Parathyroid adenoma (tissue), 2 donors: ENCODE measurements at regions not wholly inside any gene's neighbourhood (a gene's known extent, or its start where the extent isn't known, plus 50 kb on each side); places are given as distances from the start of the nearest gene placed in this dataset.

Experiments
- H2AFZ ChIP-seq: fragments of 300-600 bp; sonication (generic); one replicate; pipeline ENCODE4 v1.7.0; 2017; ENCODE audit warnings: antibody characterized with exemption, mild to moderate bottlenecking
- H3K27ac ChIP-seq: fragments of 300-600 bp; sonication (generic); one replicate; pipeline ENCODE4 v1.7.0; 2017
- H3K27me3 ChIP-seq: fragments of 300-600 bp; sonication (generic); one replicate; pipeline ENCODE4 v1.7.0; 2017; ENCODE audit warnings: low read length; ENCODE audit not compliant: control insufficient read depth, insufficient read depth
- H3K36me3 ChIP-seq: fragments of 300-600 bp; sonication (generic); one replicate; pipeline ENCODE4 v1.7.0; 2017; ENCODE audit warnings: low read length; ENCODE audit not compliant: control insufficient read depth, insufficient read depth
- H3K4me1 ChIP-seq: fragments of 300-600 bp; sonication (generic); one replicate; pipeline ENCODE4 v1.7.0; 2017; ENCODE audit warnings: control low read depth
- H3K4me2 ChIP-seq: fragments of 300-600 bp; sonication (generic); one replicate; pipeline ENCODE4 v1.7.0; 2017; ENCODE audit warnings: low read length
- H3K4me3 ChIP-seq: fragments of 300-600 bp; sonication (generic); one replicate; pipeline ENCODE4 v1.7.0; 2017; ENCODE audit warnings: low read depth, low read length
- H3K79me2 ChIP-seq: fragments of 300-600 bp; sonication (generic); one replicate; pipeline ENCODE4 v1.7.0; 2017; ENCODE audit warnings: control low read depth
- H3K9ac ChIP-seq: fragments of 300-600 bp; sonication (generic); one replicate; pipeline ENCODE4 v1.7.0; 2017; ENCODE audit warnings: mild to moderate bottlenecking
- H3K9me3 ChIP-seq: fragments of 300-600 bp; sonication (generic); one replicate; pipeline ENCODE4 v1.7.0; 2017; ENCODE audit warnings: low read length; ENCODE audit not compliant: control insufficient read depth
- CTCF ChIP-seq: fragments of 300-600 bp; sonication (generic); IDR thresholded peaks from one replicate; pipeline ENCODE4 v1.7.0; 2017; ENCODE audit warnings: antibody characterized with exemption, mild to moderate bottlenecking
- donor health status: primary hyperparathyroidism.

GRCh38 chr12:98144953-98145352 is 370.4 kb upstream of the TMPO start:
- no peaks in the 10 kb centered on the region for H3K9me3 ChIP-seq
- TF ChIP-seq CTCF, result no peak
- no peak overlapping the region for H3K4me3 ChIP-seq
- no peak overlapping the region for H3K4me2 ChIP-seq
- no peaks in the 10 kb centered on the region for H3K4me1 ChIP-seq
- H3K27ac ChIP-seq, result no peak overlapping the region
- H3K79me2 ChIP-seq, result no peaks in the 10 kb centered on the region
- H3K9ac ChIP-seq, result no peak overlapping the region
- no peaks in the 10 kb centered on the region for H3K36me3 ChIP-seq
- no peak overlapping the region for H2AFZ ChIP-seq
- no peaks in the 10 kb centered on the region for H3K27me3 ChIP-seq

GRCh38 chr12:98146043-98146442 is 369.3 kb upstream of the TMPO start:
- Histone ChIP-seq H3K4me1 (no peaks in the 10 kb centered on the region), H3K9ac (no peak overlapping the region), H3K4me2 (no peak overlapping the region), H3K27ac (no peak overlapping the region), H3K9me3 (no peaks in the 10 kb centered on the region), H3K36me3 (no peaks in the 10 kb centered on the region), H2AFZ (no peak overlapping the region), H3K79me2 (no peaks in the 10 kb centered on the region), H3K27me3 (no peaks in the 10 kb centered on the region), H3K4me3 (no peak overlapping the region)
- TF ChIP-seq CTCF, result no peak

GRCh38 chr12:98146487-98146886 is 368.9 kb upstream of the TMPO start:
- Histone ChIP-seq H3K27me3 (no peaks in the 10 kb centered on the region), H3K79me2 (no peaks in the 10 kb centered on the region), H3K4me3 (no peak overlapping the region), H3K9me3 (no peaks in the 10 kb centered on the region), H3K9ac (no peak overlapping the region), H3K27ac (no peak overlapping the region), H3K36me3 (no peaks in the 10 kb centered on the region), H3K4me2 (no peak overlapping the region), H3K4me1 (no peaks in the 10 kb centered on the region), H2AFZ (no peak overlapping the region)
- TF ChIP-seq CTCF, result no peak

- Histone ChIP-seq H3K9ac (no peak overlapping the region), H3K4me3 (no peak overlapping the region), H3K9me3 (no peaks in the 10 kb centered on the region), H3K36me3 (no peaks in the 10 kb centered on the region), H3K27ac (no peak overlapping the region), H3K4me1 (no peaks in the 10 kb centered on the region), H3K4me2 (no peak overlapping the region), H2AFZ (no peak overlapping the region), H3K79me2 (no peaks in the 10 kb centered on the region), H3K27me3 (no peaks in the 10 kb centered on the region)
- no peak for TF ChIP-seq CTCF
Measured at GRCh38 chr12:98149270-98149669, 366.1 kb upstream of the TMPO start.

GRCh38 chr12:98149691-98150210 is 365.6 kb upstream of the TMPO start:
- Histone ChIP-seq H3K4me3 (no peak overlapping the region), H3K4me2 (no peak overlapping the region), H2AFZ (no peak overlapping the region), H3K36me3 (no peaks in the 10 kb centered on the region), H3K27ac (no peak overlapping the region), H3K9me3 (no peaks in the 10 kb centered on the region), H3K9ac (no peak overlapping the region), H3K27me3 (no peaks in the 10 kb centered on the region), H3K4me1 (no peaks in the 10 kb centered on the region), H3K79me2 (no peaks in the 10 kb centered on the region)
- TF ChIP-seq CTCF, result no peak
